ENCODE measurements at regions not wholly inside any gene's neighbourhood (a gene's known extent, or its start where the extent isn't known, plus 50 kb on each side); places are given as distances from the start of the nearest gene placed in this dataset.

DNA sequence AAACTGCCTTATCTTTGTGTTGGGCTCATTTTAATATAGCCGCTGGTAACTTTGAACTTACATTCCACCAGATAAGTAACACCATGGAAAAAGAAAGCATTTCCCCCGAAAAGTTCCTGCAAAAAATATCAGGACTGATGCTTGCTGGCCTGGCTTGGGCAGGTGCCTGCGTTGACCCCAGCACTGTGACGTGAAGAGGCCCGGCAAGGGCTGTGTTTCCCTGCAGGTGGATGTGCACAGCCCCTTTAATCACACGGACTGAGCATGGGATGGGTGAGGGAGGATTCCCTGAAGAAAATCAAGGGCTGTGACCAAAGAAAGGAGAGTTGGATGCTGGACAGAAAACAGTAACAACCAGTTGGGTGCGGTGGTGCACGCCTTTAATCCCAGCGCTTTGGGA lies 138.2 kb downstream of the NSG2 start:
- Histone ChIP-seq H3K79me2 (ENCODE audit: insufficient read depth, low read depth, low read length) (no peaks in the 10 kb centered on the region), H3K27ac (ENCODE audit: low read depth, low read length, poor library complexity, severe bottlenecking) (no peak overlapping the region), H2AFZ (ENCODE audit: low read length) (no peak overlapping the region), H3K4me3 (ENCODE audit: low read depth, low read length, poor library complexity, severe bottlenecking) (no peak overlapping the region), H3K4me2 (ENCODE audit: low read length) (no peak overlapping the region), H3K36me3 (ENCODE audit: insufficient read depth, low read length) (no peaks in the 10 kb centered on the region), H3K9me3 (ENCODE audit: low read length) (no peaks in the 10 kb centered on the region), H4K20me1 (ENCODE audit: insufficient read depth, low read length) (no peaks in the 10 kb centered on the region), H3K9me2 (ENCODE audit: insufficient read depth, low read length) (no peaks in the 10 kb centered on the region), H3K4me1 (ENCODE audit: insufficient read depth, low read length, poor library complexity, severe bottlenecking) (no peaks in the 10 kb centered on the region)
- CTCF ChIA-PET (ENCODE audit: unreplicated experiment): no interaction called here
- POLR2A ChIA-PET: interaction anchor here (0.8 kb wide), 1 partner anchor 24 kb away, joined by 3 read pairs; no protein-coding TSS in a partner anchor
- no TSS peak for BruUV-seq (replicated peaks)
- DNase-seq (ENCODE audit: low spot score): no peak
- TF ChIP-seq, protein P1, sequence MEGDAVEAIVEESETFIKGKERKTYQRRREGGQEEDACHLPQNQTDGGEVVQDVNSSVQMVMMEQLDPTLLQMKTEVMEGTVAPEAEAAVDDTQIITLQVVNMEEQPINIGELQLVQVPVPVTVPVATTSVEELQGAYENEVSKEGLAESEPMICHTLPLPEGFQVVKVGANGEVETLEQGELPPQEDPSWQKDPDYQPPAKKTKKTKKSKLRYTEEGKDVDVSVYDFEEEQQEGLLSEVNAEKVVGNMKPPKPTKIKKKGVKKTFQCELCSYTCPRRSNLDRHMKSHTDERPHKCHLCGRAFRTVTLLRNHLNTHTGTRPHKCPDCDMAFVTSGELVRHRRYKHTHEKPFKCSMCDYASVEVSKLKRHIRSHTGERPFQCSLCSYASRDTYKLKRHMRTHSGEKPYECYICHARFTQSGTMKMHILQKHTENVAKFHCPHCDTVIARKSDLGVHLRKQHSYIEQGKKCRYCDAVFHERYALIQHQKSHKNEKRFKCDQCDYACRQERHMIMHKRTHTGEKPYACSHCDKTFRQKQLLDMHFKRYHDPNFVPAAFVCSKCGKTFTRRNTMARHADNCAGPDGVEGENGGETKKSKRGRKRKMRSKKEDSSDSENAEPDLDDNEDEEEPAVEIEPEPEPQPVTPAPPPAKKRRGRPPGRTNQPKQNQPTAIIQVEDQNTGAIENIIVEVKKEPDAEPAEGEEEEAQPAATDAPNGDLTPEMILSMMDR (conservative IDR thresholded peaks at IDR 0.05; ENCODE audit: low read length): no peak
- TF ChIP-seq EZH2phosphoT487 (IDR thresholded peaks at IDR 0.05; ENCODE audit: borderline replicate concordance, low read depth, low read length): no peak
- intact Hi-C loops (cut with micrococcal nuclease; ENCODE audit: unreplicated experiment): no loop called here

GRCh38 chr5:174185506-174185905 lies 140.0 kb downstream of the NSG2 start:
- Histone ChIP-seq H2AFZ (ENCODE audit: low read length) (no peak overlapping the region), H3K79me2 (ENCODE audit: insufficient read depth, low read depth, low read length) (no peaks in the 10 kb centered on the region), H4K20me1 (ENCODE audit: insufficient read depth, low read length) (no peaks in the 10 kb centered on the region), H3K9me2 (ENCODE audit: insufficient read depth, low read length) (no peaks in the 10 kb centered on the region), H3K9me3 (ENCODE audit: low read length) (no peaks in the 10 kb centered on the region), H3K4me1 (ENCODE audit: insufficient read depth, low read length, poor library complexity, severe bottlenecking) (no peaks in the 10 kb centered on the region), H3K36me3 (ENCODE audit: insufficient read depth, low read length) (no peaks in the 10 kb centered on the region), H3K4me2 (ENCODE audit: low read length) (no peak overlapping the region), H3K27ac (ENCODE audit: low read depth, low read length, poor library complexity, severe bottlenecking) (no peak overlapping the region), H3K4me3 (ENCODE audit: low read depth, low read length, poor library complexity, severe bottlenecking) (no peak overlapping the region)
- ChIA-PET POLR2A (no interaction called here), CTCF (ENCODE audit: unreplicated experiment) (no interaction called here)
- no peak for DNase-seq (ENCODE audit: low spot score)
- TF ChIP-seq, protein P1 (conservative IDR thresholded peaks at IDR 0.05; ENCODE audit: low read length): no peak
- no peak for TF ChIP-seq EZH2phosphoT487 (IDR thresholded peaks at IDR 0.05; ENCODE audit: borderline replicate concordance, low read depth, low read length)
- intact Hi-C loops (cut with micrococcal nuclease; ENCODE audit: unreplicated experiment): no loop called here
- no TSS peak for BruUV-seq (replicated peaks)

DNA sequence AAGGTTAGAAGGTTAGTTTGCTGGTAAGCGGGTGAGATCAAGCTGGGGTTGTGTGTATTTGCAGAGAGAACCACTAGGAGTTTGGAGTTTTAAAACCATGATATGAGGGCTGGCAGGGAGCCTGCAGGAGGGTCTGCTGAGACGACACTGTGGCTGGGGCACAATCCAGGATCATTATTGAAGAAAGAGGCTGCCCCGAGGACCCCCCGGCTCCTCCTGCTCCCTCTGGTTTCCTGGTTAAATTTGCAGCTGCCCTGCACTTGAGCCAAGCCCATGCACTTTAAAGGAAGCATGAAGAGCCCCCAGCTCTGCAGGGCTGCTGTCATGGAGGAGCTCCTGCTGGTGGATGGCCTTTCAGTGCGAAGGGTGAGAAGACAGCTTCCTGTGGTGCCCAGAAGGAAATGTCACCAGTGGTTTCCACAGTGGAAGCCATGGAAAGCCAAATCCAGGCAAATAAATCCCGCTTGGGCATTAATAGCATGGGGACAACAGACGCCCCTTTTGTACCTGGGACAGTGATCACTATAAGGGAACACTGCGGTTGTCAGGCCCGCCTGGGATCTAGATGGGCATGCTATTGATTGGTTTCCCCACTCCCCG lies 140.7 kb downstream of the NSG2 start:
- intact Hi-C loops (cut with micrococcal nuclease; ENCODE audit: unreplicated experiment): no loop called here
- POLR2A ChIA-PET: no interaction called here
- CTCF ChIA-PET (ENCODE audit: unreplicated experiment): no interaction called here
- TF ChIP-seq, protein P1 (conservative IDR thresholded peaks at IDR 0.05; ENCODE audit: low read length): no peak
- TF ChIP-seq EZH2phosphoT487 (IDR thresholded peaks at IDR 0.05; ENCODE audit: borderline replicate concordance, low read depth, low read length): no peak
- no TSS peak for BruUV-seq (replicated peaks)
- no peaks in the 10 kb centered on the region for H3K4me1 ChIP-seq (ENCODE audit: insufficient read depth, low read length, poor library complexity, severe bottlenecking)
- H3K27ac ChIP-seq (ENCODE audit: low read depth, low read length, poor library complexity, severe bottlenecking): no peak overlapping the region
- no peak for DNase-seq (ENCODE audit: low spot score)
- no peak overlapping the region for H3K4me2 ChIP-seq (ENCODE audit: low read length)
- no peak overlapping the region for H2AFZ ChIP-seq (ENCODE audit: low read length)
- H3K9me3 ChIP-seq (ENCODE audit: low read length): no peaks in the 10 kb centered on the region
- no peaks in the 10 kb centered on the region for H4K20me1 ChIP-seq (ENCODE audit: insufficient read depth, low read length)
- no peaks in the 10 kb centered on the region for H3K36me3 ChIP-seq (ENCODE audit: insufficient read depth, low read length)
- no peaks in the 10 kb centered on the region for H3K9me2 ChIP-seq (ENCODE audit: insufficient read depth, low read length)
- H3K4me3 ChIP-seq (ENCODE audit: low read depth, low read length, poor library complexity, severe bottlenecking): no peak overlapping the region
- no peaks in the 10 kb centered on the region for H3K79me2 ChIP-seq (ENCODE audit: insufficient read depth, low read depth, low read length)

Measured in OCI-LY7 (cell line).